HG02571 (cell line): ENCODE measurements at regions not wholly inside any gene's neighbourhood (a gene's known extent, or its start where the extent isn't known, plus 50 kb on each side); places are given as distances from the start of the nearest gene placed in this dataset.
"Not testable (repeated sequence)": the region's sequence is repeated elsewhere in the genome, so short reads cannot be mapped to it uniquely, and the experiment has no call there.

ENCODE experiments used
- ATAC-seq: cut with Tn5 transposase; IDR thresholded peaks from one replicate; pipeline ENCODE4 v1.9.1; 2021; ENCODE audit warnings: mild to moderate bottlenecking, moderate library complexity; ENCODE audit not compliant: unreplicated experiment

DNA sequence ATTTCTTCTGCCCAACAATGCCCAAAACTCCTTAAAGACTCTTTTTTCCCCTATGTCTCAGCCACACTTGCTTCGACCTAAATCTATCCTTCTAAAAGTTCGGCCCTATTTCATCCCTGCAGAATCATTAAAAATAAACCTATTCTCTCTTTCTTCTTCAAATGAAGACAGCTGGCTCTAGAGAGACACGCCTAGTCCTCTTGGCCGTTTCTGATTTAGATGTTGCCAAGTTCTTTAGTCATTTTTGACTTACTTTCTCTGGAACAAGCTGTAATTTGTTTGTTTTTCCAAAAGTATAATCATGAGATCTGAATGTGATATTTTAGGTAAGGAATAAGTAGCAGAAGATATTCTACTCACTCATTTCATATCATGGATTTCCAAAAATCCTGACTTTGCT lies 211.6 kb downstream of the CENPC start:
- no peak for ATAC-seq

- no peak for ATAC-seq
These were observed 212.7 kb downstream of the CENPC start for GRCh38 chr4:67332627-67333026.

DNA sequence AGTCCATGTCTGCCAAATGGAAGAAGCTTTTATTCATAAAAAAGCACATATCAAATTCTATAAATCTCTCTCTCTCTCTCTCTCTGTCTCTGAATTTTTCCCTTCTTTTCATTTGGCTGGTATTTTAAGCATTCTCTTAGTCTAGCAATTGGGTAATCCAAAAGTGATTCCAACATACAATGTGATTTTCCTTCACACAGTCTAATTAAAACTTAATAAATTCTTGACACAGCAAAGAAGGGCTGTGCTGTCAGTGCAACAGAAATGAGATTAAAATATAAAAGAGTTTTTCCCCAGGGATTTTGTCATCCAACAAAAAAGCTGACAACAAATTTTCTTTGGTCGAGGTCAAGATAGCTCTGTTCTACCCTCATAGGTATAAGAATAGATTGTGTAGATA lies 216.9 kb downstream of the CENPC start:
- ATAC-seq = no peak

DNA sequence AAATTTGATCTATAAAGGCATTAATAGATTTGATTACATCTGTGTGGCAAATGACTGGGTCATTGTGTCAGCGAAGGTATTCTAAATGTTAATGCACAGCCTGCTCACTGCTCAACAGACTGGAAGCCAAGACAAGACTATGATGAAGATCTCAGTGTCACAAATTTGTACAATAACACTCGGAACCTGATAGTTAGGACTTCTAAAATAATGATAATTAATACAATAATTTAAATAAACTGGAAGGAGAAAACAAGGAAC lies 217.4 kb downstream of the CENPC start:
- ATAC-seq = no peak

- ATAC-seq = peak; percentile 99
These were observed 217.9 kb downstream of the CENPC start for GRCh38 chr4:67327245-67328017.

DNA sequence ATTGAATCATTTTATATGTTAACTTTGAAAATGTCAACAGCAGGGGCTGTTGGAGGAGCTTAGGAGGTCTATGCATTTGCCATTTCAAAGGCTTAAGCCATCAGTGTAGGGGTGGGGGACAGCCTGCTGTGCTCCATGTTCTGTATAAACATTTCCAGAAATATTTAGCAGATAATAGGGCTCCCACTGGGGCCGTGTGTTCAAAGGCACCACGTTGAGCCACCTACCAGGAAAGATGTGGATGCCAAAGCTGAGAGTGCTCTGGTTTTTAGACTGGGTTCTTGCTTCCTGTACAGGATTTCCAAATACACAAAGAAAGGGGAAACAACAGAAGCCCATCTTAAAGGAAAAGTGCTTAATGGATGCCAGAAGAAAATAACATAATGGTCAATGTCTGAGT lies 219.5 kb downstream of the CENPC start:
- no peak for ATAC-seq

DNA sequence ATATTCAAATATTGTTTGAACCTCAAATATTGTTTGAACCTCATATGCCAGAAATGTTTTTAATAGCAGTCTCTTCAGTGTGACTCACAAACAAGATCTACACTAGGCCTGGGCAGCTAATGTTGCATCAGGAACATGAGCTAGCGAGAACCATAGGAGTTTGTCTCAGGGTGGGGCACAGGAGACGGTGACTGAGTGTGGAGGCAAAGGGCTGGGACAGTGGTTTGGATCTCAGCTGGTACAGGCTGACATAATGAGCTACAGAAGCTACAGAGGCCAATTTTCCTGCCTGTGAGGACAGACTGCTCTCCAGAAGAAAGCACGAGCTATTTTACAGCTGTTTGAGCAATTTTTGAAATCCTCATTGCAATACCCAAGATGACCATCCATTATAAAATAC lies 224.7 kb downstream of the CENPC start:
- ATAC-seq = no peak

DNA sequence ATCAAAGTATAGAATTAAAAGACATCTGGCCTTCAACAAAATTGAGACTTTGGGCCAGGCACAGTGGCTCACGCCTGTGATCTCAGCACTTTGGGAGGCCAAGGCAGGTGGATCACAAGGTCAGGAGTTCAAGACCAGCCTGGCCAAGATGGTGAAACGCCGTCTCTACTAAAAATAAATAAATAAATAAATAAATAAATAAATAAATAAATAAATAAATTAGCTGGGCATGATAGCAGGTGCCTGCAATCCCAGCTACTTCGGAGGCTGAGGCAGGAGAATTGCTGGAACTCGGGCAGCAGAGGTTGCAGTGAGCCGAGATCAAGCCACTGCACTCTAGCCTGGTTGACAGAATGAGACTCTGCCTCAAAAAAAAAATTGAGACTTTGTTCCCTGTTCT lies 225.7 kb downstream of the CENPC start:
- ATAC-seq = not testable (repeated sequence)

DNA sequence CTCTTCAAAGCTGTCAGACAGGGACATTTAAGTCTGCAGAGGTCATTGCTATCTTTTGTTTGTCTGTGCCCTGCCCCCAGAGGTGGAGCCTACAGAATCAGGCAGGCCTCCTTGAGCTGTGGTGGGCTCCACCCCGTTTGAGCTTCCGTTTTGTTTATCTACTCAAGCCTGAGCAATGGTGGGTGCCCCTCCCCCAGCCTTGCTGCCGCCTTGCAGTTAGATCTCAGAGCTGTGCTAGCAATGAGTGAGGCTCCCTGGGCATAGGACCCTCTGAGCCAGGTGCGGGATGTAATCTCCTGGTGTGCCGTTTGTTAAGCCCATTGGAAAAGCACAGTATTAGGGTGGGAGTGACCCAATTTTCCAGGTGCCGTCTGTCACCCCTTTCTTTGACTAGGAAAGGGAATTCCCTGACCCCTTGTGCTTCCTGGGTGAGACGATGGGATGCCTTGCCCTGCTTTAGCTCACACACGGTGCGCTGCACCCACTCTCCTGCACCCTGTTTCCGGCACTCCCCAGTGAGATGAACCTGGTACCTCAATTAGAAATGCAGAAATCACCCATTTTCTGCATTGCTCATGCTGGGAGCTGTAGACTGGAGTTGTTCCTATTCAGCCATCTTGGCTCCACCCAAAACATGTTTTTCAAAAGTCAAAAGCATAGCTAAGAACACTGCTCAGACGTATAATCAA lies 244.7 kb downstream of the CENPC start:
- not testable (repeated sequence) for ATAC-seq

GRCh38 chr4:67292636-67293035 lies 252.7 kb downstream of the CENPC start:
- no peak for ATAC-seq

DNA sequence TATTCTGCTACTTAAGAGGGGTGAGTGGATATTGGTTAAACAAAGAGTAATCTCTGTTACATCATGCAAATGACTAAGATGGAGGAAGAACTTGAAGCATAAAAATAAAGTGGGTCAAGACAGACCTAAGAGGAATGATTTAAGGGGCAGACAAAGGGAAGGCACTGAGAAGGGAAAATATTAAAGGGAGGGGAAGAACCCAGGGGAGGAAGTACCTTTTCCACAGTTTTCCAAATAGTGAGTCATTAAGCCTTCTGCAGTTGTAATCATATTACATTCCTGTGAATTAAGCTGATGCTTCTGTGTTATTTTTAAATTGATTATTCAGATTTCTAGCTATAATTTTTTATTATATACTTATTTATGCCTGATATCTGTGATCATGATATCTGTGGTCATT lies 253.3 kb downstream of the CENPC start:
- ATAC-seq = no peak

DNA sequence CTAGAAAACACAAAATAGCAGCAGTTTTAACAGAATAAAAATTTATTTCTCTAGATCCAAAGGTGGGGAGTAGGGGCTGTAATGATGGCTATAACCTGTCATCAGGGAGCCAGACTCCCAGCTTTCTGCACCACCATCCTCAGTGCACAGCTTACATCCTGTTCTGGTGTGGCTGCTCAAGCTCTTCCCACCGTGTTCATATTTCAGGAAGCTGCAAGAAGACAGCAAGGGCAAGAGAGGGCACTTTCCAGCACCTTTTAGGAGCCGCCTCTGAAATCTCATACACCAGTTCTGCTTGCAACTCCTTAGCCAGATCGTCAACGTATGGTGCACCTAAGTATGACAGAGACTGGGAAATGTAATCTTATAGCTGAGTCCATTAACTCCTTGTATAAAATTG lies 253.7 kb downstream of the CENPC start:
- no peak for ATAC-seq

DNA sequence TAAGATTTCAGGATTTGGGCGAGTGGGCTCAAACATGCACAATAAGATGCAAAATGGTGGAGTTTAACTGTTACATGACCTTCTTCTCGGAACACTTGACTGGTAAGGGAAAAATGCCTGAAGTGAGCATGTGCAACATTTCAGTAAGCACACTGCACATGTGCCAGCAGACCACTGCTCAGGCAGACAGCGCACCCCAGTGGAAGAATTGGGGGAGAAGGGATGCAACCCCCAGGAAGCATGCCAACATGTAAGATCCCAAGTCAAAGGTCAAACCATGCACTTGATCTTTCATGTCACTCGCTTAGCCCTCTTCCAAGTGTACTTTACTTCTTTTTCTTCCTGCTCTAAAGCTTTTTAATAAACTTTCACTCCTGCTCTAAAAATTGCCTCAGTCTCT lies 256.3 kb downstream of the CENPC start:
- ATAC-seq = no peak

GRCh38 chr4:67286724-67287123 lies 258.6 kb downstream of the CENPC start:
- ATAC-seq = no peak

GRCh38 chr4:67282749-67283148 lies 262.6 kb downstream of the CENPC start:
- ATAC-seq = no peak

DNA sequence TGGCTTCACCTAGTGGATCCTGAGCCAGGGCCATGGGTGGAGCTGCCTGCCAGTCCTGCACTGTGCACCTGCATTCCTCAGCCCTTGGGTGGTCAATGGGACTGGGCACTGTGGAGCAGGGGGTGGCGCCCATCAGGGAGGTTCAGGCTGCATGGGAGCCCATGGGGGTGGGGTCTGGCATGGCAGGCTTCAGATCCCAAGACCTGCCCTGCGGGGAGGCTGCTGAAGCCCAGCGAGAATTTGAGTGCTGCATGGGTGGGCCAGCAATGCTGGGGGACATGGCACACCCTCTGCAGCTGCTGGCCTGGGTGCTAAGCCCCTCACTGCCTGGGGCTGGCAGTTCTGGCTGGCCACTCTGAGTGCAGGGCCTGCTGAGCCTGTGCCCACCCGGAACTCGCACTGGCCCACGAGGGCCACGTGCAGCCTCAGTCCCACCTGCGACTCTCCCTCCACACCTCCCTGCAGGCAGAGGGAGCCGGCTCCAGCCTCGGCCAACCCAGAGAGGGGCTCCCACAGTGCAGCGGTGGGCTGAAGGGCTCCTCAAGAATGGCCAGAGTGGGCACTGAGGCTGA lies 270.0 kb downstream of the CENPC start:
- no peak for ATAC-seq

GRCh38 chr4:67274671-67275070 lies 270.6 kb downstream of the CENPC start:
- ATAC-seq = not testable (repeated sequence)

GRCh38 chr4:67273666-67274065 lies 271.6 kb downstream of the CENPC start:
- no peak for ATAC-seq

DNA sequence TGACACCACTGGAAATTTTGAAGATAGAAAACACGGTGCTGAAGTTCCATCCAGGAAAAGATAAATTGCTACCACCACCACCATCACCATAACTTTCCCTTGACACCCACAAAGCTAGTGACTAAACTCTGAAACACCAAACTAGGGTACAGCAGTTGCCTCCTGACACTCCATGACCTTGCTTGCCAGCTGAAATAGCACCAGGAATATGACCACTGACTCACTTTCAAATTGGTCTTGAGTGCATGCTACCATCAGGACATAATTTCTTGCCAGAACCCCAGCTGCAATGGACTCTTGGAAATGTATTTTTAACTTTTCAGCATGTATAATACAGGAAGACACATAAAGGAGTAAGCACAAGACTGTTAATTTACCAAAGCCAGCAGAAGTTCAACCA lies 283.3 kb downstream of the CENPC start:
- ATAC-seq = no peak

DNA sequence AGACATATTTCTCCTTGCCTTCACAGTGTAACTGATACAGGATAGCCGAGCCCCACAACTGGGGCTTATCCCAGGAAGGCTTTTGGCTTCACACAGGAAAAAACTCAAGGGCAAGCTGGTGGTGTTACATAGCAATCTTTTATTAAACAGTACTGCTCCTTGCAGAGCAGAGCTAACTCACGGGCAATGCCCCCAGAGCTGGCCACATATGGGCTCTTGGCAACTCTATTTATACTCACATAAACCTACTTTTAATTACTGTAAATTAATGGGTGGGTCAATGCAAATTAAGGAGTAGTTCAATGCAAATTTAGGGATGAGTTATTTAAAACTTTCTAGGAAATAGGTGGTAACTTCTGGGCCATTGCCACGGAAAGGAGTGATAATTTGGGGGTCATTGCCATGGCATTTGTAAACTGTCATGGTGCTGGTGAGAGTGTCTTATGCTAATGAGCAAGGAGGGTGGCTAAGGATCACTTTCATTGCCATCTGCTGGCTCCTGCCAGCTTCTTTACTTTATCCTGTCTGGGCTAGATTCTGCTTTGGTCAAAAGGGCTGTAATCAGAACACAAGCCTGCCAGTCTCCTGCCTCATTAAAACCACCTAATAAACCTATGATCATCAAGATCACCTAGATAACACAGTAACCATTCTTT lies 288.8 kb downstream of the CENPC start:
- ATAC-seq = no peak

DNA sequence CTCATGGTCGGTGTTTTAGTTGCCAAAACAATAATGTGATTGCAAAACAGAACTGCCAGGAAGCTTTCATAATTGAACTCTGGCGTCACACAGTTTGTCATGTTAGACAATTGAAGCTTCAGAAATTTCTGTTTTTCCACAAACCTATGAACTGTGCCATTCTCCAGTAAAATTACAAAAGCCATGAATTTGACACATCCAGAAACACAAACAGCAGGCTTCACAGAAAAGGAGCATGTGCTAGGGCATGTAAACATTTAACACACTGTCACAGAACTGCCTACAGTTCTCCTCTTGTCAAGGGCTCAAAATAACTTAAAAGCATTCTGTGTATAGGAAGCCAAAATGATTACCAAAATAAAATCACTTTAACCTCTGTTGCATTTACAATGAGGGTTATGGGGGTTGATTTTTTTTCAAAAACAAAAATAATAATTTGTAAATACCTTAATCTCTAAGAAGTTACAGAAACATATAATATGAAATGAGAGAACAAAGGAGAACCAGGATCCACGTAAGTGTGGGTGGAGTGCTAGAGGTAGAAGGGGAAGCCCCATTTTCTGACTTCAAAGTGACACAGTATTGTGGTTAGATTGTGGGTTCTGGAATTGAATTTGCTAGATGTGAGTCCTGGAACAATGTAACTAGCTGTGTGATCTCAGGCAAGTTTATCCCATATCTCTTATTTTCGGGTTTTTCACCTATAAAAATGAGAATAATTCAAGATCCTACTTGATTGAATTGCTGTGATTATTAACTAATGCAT lies 295.0 kb downstream of the CENPC start:
- no peak for ATAC-seq
